HG02759 (cell line): ENCODE measurements at regions not wholly inside any gene's neighbourhood (a gene's known extent, or its start where the extent isn't known, plus 50 kb on each side); places are given as distances from the start of the nearest gene placed in this dataset.
"Not testable (repeated sequence)": the region's sequence is repeated elsewhere in the genome, so short reads cannot be mapped to it uniquely, and the experiment has no call there.

Experiments
- ATAC-seq: cut with Tn5 transposase; IDR thresholded peaks from one replicate; pipeline ENCODE4 v1.9.1; 2021; ENCODE audit warnings: mild to moderate bottlenecking, moderate library complexity; ENCODE audit not compliant: unreplicated experiment

DNA sequence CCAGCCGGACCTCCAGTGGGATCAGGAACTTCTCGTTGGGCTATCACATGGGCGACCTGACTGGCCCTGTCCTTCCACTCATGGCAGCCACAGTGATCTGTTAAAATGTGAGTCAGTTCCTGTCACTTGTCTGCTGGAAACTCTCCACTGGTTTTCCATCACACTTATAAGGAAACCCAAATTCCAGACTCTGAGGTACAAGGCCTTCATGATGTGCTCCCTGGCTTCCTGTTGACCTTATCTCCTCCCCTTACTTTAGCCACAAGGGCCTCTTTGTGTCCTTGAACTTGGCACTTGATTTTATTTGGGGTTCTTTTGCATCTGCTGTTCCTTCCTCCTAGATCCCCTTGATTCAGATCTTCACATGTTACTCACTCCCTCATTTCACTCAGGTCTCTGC lies 96.8 kb downstream of the TENT5C start:
- ATAC-seq, result no peak

DNA sequence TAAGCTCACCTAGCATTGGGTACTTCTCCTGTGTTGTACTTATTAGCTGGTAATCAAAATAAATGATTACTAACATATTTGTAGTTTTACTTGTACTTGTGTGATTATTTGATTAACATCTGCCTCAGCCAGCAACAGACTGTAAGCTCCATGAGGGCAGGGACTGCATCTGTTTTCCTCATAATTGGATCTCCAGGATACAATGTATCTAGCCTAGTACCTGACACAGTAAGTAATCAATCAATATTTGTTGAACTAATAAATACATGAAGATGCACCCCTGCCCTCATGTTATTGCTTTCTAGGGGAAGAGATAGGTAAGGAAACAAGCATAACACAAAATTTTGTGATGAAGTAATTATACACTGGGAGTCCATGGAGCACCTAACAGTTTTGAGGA lies 101.5 kb downstream of the TENT5C start:
- ATAC-seq, result no peak

DNA sequence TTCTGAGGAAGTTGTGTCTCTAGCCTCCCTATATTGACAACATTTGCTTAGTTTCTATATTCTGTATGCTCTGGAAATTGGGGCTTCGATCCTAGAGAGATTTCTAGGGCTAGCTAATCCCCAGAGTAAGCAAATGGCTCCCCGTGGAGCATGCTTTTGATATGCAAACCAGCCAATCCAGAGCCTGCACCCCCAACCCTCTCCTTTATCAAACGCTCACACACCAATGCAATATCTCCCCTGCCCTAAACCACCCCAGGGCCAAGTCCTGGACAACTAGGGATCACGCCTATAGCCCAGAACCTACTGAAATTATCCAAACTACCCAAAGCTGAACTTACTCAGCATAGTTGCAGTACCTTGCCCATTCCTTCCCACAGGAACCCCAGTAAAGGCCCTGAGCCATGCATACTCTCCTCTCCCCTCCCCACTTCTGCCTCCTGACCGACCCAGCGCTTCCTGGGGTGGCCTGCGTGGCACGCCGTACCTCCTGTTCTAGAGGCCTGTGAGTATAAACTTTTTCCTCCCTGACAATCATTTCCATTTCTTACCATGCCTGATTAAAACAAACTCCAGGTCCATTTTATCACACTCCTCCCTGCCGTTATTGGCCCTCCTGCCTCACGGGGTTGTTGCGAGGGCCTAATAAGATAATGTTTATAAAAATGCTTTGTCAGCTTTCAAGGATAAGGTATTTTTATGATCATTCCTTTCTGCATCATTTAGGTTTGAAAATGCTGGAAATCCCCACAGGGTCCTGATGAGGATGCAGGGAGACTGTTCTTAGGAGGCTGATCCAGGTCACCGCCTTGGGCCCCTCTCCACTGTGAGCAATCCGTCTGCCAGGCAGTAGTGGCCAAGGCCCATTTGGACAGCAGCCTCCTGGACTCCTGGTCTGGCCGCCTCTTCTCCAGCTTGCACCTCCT lies 102.7 kb downstream of the TENT5C start:
- ATAC-seq, result no peak

DNA sequence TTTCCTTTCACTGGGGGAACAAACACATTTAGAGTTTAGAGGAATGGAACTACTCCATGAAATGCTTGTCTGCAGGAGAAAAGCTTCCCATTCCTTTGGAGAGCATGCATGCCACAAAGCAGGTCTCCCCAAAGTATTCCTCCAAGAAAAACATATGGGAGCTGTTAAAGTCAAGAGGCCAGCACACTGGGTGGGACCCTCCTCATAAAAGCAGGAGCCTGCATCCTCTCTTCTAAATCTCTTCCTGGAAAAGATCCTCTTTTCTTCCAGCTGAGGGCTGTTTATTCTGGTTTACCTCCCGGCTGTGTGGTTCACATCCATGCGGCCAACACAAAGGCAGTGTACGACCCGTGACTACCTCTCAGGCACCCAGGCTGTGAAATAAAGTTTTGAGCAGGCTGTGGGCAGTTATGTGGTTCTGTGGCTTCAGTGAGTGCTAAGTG lies 103.4 kb downstream of the TENT5C start:
- no peak for ATAC-seq

DNA sequence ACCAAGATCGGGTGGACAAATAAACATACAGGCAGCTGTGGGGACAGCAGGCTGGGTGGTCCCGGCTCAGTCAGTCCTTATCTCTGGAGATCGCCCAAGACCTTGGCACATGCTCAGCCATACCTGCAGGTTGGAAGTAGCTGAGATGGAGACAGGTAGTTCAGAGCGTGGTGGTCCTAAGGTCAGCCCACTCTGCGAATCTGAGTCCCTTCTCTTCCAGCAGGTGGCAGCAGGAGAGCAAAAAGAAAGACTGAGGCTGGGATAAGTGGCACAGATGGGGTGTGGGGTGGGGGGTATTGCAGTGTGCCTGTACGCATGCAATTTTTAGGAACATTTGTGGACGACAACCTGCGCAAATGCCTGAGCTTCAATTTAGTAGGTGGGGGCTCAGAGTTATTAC lies 104.9 kb downstream of the TENT5C start:
- no peak for ATAC-seq

DNA sequence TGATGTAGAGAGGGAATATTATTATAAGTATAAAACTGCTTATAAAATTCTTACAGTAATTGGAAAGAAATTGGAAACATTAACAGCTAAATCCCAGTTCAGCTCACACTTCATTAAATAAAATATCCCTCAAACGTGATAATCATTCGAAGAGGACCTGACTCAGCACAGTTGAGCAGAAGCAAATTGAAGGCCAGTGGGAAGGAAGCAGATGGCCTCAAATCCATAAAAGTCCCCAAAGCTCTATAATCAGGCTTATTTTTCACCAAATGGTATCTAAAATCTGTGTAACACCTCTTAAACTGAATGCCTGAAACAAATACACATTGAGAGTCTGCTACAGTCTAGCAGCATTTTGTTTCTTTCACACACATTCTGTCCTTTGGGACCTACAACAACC lies 106.8 kb downstream of the TENT5C start:
- ATAC-seq, result no peak

DNA sequence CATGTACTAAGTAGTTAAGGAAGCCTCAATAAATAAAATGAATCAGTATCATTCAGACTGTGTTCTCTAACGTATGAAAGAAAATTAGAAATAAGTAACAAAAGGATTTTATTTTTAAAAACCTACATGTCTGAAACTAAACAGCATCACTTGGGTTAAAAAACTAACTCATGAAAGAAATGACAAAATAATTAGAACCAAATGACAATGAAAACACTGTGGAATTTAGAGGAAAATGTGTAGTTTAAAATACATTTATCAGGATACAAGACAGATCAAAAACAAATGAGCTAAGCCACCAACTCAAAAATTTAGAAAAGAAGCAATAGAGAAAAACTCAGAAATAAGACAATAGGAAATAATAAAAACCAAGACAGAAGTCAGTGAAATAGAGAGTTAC lies 108.7 kb downstream of the TENT5C start:
- ATAC-seq, result no peak

DNA sequence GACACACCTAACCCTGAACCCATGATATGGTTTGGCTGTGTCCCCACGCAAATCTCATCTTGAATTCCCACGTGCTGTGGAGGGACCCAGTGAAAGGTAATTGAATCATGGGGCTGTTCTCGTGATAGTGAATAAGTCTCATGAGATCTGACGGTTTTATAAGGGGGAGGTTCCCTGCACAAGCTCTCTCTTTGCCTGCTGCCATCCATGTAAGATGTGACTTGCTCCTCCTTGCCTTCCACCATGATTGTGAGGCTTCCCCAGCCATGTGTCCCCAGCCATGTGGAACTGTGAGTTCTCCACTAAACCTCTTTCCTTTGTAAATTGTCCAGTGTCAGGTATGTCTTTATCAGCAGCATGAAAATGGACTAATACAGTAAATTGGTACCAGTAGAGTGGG lies 110.2 kb downstream of the TENT5C start:
- not testable (repeated sequence) for ATAC-seq

DNA sequence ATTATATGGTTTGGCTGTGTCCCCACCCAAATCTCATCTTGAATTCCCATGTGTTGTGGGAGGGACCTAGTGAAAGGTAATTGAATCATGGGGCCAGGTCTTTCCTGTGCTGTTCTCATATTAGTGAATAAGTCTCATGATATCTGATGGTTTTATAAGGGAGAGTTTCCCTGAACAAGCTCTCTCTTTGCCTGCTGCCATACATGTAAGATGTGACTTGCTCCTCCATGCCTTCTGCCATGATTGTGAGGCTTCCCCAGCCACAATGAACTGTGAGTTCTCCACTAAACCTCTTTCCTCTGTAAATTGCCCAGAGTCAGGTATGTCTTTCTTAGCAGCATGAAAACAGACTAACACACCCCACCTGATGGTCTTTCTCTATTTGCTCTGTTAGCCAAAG lies 112.1 kb downstream of the TENT5C start:
- ATAC-seq, result not testable (repeated sequence)

DNA sequence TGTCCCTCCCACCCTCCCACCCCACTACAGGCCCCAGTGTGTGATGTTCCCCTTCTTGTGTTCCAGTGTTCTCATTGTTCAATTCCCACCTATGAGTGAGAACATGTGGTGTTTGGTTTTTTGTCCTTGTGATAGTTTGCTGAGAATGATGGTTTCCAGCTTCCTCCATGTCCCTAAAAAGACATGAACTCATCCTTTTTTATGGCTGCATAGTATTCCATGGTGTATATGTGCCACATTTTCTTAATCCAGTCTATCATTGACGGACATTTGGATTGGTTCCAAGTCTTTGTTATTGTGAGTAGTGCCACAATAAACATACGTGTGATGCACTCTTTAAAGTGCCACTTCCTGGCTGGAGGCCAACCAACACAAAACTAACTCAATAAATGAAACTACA lies 112.7 kb downstream of the TENT5C start:
- ATAC-seq, result not testable (repeated sequence)

DNA sequence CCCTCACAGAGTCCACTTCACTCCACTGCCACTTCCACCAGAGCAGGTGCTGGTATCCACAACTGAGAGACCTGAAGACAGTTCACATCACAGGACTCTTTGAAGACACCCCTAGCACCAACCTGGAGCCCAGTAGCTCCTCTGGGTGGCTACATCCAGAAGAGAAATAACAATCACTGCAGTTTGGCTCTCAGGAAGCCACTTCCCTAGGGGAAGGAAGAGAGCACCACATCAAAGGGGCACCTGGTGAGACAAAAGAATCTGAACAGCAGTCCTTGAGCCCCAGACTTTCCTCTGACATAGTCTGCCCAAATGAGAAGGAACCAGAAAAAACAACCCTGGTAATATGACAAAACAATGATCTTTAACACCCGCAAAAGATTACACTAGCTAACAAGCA lies 113.2 kb downstream of the TENT5C start:
- ATAC-seq, result no peak

DNA sequence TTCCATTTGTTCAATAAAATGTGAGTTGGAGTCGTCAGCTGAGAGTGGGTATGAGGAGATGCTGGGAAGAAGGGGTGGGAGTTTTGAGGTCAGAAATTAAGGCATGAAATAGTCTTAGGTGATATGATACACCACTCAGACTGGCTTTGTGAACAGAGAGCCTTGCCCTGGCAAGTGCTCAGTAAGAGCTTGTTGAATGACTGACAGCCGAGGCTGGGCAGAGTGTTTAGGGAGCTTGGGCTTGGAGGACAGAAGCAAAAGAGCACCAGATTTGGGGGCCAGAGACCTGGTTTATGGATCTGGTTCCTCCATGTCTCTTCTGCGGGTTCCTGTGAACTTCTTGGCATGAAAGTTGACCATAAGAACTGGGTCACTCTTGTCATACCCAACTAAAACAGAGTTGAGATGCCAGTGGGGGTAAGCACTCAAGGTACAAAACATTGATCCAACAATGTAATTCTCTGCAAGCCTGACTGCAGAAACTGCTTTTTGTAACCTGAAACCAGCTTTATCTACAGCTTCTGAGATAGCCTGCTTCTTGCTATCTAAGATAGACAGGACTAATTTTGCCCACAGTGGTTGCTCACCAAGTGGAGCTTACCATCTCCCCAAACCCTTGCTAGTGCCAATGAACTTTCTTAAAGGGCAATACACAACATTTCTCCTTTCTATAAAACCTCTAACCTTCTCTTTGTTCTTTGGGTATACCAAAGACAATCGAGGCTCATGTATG lies 126.4 kb downstream of the TENT5C start:
- ATAC-seq, result no peak

DNA sequence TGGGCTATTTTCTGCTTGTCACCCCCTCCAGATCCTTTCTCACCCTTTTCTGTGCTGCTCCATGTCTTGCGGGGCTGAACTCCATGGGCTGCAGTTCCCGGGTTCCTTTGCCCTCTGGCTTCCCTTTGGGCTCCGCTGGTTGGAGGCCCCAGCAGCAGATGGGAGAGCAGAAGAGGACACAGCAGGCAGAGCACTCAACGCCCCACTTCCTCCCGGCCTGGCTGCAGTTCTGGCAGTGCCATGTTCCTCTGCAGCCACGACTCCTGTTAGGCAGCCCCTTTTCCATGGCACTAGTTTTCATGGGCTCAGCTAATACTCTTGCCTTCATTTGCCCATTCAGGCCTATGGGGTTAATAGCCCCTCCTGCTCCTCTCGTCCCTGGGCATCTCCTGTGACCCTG lies 127.1 kb downstream of the TENT5C start:
- no peak for ATAC-seq

DNA sequence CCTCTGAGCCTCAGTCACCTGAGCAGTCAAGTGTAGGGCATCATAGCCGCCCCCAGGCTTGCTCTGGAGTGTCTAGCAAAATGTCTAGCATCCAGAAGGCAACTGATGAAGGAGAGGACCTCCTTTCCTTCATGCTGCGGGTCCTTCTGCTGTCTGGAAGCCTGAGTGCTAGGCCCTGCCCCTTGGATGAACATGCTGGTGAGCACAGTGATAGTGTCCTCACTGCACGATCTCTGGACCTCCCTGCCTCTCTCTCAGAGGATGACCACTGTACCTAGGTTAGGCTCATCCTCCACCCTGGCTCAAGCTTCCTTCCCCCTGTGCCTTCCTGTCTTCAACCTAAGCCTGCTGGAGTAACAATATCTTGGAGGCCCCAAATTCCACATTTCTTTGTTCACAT lies 128.6 kb downstream of the TENT5C start:
- ATAC-seq, result no peak

DNA sequence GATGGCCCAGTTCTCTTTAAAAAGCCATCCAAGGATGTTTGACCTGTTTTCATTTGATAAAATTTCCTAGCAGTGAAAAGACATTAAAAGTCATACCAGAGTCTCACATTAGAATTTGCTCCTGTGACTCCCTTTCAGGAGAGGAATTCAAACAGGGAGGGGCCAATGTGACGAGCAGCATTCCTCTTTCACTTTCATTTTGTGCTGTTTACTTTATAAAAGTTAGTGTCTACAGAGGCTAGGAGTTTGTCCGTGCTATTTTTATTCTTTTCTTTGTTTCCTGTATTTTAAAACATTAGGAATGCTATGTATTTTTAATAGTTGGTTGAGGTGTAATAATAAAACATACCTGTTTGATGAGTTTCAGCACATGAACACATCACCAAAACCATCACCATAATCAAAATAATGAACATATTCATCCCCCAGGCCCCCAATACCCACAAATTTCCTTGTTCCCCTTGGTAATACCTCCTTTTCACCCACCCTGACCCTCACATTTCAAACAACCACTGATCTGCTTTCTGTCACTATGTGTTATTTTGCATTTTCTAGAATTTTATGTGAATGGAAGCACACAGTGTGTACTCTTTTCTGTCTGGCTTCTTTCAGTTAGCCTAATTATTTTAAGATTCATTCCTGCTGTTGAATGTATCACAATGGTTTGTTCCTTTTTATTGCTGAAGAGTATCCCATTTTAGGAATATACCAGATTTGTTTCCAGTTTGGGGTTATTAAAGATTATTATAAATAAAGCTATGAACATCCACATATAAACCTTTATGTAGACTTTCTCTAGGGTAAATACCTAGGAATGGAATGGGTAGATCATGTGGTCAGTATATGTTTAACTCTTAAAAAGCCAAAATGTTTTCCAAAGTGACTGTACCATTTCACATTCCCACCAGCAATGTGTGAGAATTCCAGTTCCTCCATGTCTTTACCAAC lies 129.5 kb downstream of the TENT5C start:
- peak; percentile 52 for ATAC-seq

DNA sequence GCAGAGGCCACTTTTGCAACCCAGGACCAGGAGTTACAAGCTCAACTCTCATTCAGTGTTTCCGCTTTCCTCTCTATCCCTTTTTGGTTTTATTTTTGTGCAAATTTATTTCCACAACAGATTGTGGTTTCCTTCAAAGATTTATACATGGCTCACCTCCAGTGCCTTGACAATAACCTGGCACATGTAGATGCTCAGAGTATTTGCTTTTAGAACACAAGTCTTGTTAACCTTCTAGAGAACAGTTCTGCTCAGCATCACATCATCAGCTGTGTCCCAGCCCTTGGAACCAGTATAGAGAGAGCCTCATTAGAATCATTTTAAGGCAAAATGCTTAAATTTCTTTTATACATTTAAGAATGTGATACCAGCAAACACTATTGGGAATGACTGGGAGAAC lies 133.7 kb downstream of the TENT5C start:
- no peak for ATAC-seq

DNA sequence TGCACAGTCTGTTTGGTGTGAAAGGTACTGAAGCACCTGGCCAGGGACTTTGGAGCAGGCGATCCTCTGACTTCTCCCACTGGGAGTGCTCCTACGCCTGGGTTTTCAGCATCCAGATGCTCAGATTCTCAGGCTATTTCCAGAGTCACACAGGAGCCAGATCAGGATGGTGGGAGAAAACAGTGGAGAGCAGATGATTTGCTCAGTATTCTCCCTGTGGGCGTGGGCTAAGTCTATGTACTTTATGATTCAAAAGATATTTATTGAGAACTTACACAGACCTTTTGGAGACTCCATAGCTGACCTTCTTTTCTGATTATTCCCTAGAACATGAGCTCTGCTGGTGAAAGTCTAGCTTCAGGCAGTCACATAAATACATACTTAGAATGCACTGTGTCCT lies 134.6 kb downstream of the TENT5C start:
- ATAC-seq, result no peak

DNA sequence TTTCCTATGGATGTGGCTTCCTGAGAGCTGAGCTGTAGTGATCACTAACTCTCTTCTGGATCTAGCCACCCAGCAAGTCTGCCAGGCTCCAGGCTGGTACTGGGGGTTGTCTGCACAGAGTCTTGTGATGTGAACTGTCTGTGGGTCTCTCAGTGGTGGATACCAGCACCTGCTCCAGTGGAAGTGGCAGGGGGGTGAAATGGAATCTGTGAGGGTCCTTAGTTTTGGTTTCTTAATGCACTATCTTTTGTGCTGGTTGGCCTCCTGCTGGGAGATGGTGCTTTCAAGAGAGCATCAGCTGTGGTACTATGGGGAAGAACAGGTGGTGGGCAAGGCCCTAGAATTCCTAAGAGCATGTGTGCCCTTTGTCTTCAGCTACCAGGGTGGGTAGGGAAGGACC lies 140.7 kb downstream of the TENT5C start:
- not testable (repeated sequence) for ATAC-seq

DNA sequence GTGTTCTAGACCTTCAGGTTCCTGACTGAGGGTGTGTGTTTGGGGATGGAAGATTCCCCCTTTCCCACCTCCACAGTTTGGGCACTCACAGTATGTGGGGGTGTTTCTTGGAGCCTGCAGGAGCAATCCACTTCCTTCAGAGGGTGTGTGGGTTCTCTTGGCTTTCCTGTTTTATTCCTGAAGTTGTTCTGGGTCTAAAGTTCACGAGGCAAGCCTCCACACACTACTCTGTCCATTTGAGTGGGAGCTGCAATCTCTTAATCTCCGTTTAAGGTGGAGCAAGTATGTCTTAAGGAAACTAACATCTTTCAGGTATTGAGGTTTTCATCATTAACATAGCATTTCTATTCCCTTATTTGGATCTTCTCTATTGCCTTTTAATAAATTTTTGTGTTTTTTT lies 141.8 kb downstream of the TENT5C start:
- ATAC-seq, result no peak

DNA sequence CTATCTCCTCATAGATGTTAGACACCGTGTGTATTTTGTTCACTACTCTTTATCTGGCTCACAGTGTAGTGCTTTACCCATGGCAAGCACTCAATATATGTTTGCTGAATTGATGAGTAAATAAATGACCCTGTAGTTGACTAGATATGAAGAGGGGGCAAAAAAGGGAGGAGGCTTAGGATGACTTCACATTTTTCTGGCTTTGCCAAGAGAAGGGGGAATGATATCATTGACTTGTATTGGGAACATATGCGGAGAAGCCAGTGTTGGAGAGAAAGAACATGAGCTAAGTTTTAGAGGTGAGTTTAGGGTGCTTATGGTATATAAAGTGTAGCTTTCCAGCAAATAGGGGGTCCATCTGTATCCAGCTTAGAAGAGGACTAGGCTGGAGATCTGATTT lies 145.5 kb downstream of the TENT5C start:
- ATAC-seq, result no peak

DNA sequence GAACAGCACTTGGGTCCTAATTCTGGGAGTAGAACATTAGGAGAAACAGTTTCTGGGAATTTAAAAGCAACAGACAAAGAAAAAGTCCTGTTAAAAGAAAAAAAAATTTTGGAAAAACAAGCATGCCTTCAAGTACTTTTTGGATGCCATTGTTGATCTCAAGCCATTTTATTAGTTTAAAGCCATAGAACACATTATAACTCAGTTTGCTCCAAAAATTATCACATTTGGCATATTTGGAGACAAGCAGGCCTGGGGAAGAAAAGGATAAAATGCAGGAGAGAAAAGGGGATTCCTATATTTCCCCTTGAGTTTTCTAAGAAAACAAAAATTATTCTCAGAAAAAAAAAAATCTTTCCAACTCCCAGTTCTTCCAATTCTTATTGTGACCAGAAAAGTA lies 146.8 kb downstream of the TENT5C start:
- ATAC-seq, result no peak
